WTC11 (cell line): ENCODE measurements at regions not wholly inside any gene's neighbourhood (a gene's known extent, or its start where the extent isn't known, plus 50 kb on each side); places are given as distances from the start of the nearest gene placed in this dataset.

Source experiments
- ATAC-seq: fragments of 200-7000 bp; cut with Tn5 transposase; 2 replicates; pipeline ENCODE4 v1.10.0; 2021; ENCODE audit warnings: mild to moderate bottlenecking, moderate library complexity
- CTCF ChIA-PET: fragments of 300-600 bp; sonication (Branson Sonifier 250); formaldehyde crosslinking; loops from one replicate; lab custom pipeline; 2021; ENCODE audit warnings: antibody characterized with exemption; lab: Charles Lee
- POLR2A ChIA-PET: fragments of 350-600 bp; sonication (Branson Sonifier 250); formaldehyde crosslinking; loops from one replicate; lab custom pipeline; 2021; ENCODE audit warnings: antibody characterized with exemption; lab: Charles Lee
- DNase-seq: peaks from one replicate; pipeline ENCODE4 v3.0.0; 2021; ENCODE audit warnings: low spot score
- H3K27ac Mint-ChIP-seq: 2 replicates; pipeline ENCODE4 v1.8.0; 2021; ENCODE audit warnings: mixed read lengths
- H3K27me3 Mint-ChIP-seq: 2 replicates; pipeline ENCODE4 v1.8.0; 2021; ENCODE audit warnings: low read depth, mild to moderate bottlenecking, moderate library complexity, mixed read lengths
- H3K36me3 Mint-ChIP-seq: 2 replicates; pipeline ENCODE4 v1.8.0; 2021; ENCODE audit warnings: mixed read lengths
- H3K4me1 Mint-ChIP-seq: 2 replicates; pipeline ENCODE4 v1.8.0; 2022; ENCODE audit warnings: mixed read lengths
- H3K4me3 Mint-ChIP-seq: 2 replicates; pipeline ENCODE4 v1.8.0; 2021; ENCODE audit warnings: mild to moderate bottlenecking, moderate library complexity, mixed read lengths
- H3K9me3 Mint-ChIP-seq: 2 replicates; pipeline ENCODE4 v1.8.0; 2021; ENCODE audit warnings: mixed read lengths
- CREB1 ChIP-seq: sonication (generic); formaldehyde crosslinking; IDR thresholded peaks from 2 replicates; pipeline ENCODE4 v1.8.0; 2023; ENCODE audit warnings: mild to moderate bottlenecking, missing genetic modification reagents
- ELF4 ChIP-seq: sonication (generic); formaldehyde crosslinking; IDR thresholded peaks from 2 replicates; pipeline ENCODE4 v1.8.1; 2022; ENCODE audit warnings: low read depth, mild to moderate bottlenecking, moderate library complexity, missing genetic modification reagents
- ESRRA ChIP-seq: sonication (generic); formaldehyde crosslinking; IDR thresholded peaks from 2 replicates; pipeline ENCODE4 v1.8.1; 2022; ENCODE audit warnings: mild to moderate bottlenecking, missing genetic modification reagents, borderline replicate concordance
- FOXK1 ChIP-seq: sonication (generic); formaldehyde crosslinking; IDR thresholded peaks from 2 replicates; pipeline ENCODE4 v1.8.0; 2022; ENCODE audit warnings: mild to moderate bottlenecking, moderate library complexity, missing genetic modification reagents
- FOXP4 ChIP-seq: sonication (generic); formaldehyde crosslinking; IDR thresholded peaks from 2 replicates; pipeline ENCODE4 v1.8.0; 2022; ENCODE audit warnings: mild to moderate bottlenecking, missing genetic modification reagents
- GTF2I ChIP-seq: fragments of 250-450 bp; sonication (Bioruptor Pico); conservative IDR thresholded peaks from 2 replicates; pipeline ENCODE4 v1.4.0; 2021; ENCODE audit warnings: mild to moderate bottlenecking
- IRF1 ChIP-seq: sonication (generic); formaldehyde crosslinking; IDR thresholded peaks from 2 replicates; pipeline ENCODE4 v1.8.0; 2023; ENCODE audit warnings: missing genetic modification reagents
- JUN ChIP-seq: sonication (generic); formaldehyde crosslinking; IDR thresholded peaks from 2 replicates; pipeline ENCODE4 v1.8.0; 2023; ENCODE audit warnings: mild to moderate bottlenecking, missing genetic modification reagents
- NR3C1 ChIP-seq: sonication (generic); formaldehyde crosslinking; conservative IDR thresholded peaks from 2 replicates; pipeline ENCODE4 v1.8.1; 2023; ENCODE audit warnings: low read depth, mild to moderate bottlenecking, missing genetic modification reagents
- PRRX2 ChIP-seq: fragments of 250-450 bp; sonication (Bioruptor Pico); IDR thresholded peaks from 2 replicates; pipeline ENCODE4 v1.8.0; 2021; ENCODE audit warnings: mild to moderate bottlenecking
- RELA ChIP-seq: sonication (generic); formaldehyde crosslinking; IDR thresholded peaks from 2 replicates; pipeline ENCODE4 v1.8.1; 2022; ENCODE audit warnings: missing genetic modification reagents, mild to moderate bottlenecking, borderline replicate concordance
- RORB ChIP-seq: fragments of 250-450 bp; sonication (Bioruptor Pico); IDR thresholded peaks from 2 replicates; pipeline ENCODE4 v1.9.0; 2021; ENCODE audit warnings: mild to moderate bottlenecking
- SMAD3 ChIP-seq: sonication (generic); formaldehyde crosslinking; IDR thresholded peaks from 2 replicates; pipeline ENCODE4 v1.8.0; 2022; ENCODE audit warnings: missing genetic modification reagents, mild to moderate bottlenecking, borderline replicate concordance
- ZNF138 ChIP-seq: sonication (generic); formaldehyde crosslinking; conservative IDR thresholded peaks from 2 replicates; pipeline ENCODE4 v1.8.1; 2022; ENCODE audit warnings: mild to moderate bottlenecking, moderate library complexity, missing genetic modification reagents
- ZNF263 ChIP-seq: sonication (generic); formaldehyde crosslinking; IDR thresholded peaks from 2 replicates; pipeline ENCODE4 v1.8.1; 2022; ENCODE audit warnings: low read depth, mild to moderate bottlenecking, moderate library complexity, missing genetic modification reagents
- ZNF317 ChIP-seq: sonication (generic); formaldehyde crosslinking; IDR thresholded peaks from 2 replicates; pipeline ENCODE4 v1.8.1; 2023; ENCODE audit warnings: low read depth, mild to moderate bottlenecking, moderate library complexity, missing genetic modification reagents, borderline replicate concordance
- ZNF423 ChIP-seq: fragments of 250-450 bp; sonication (Bioruptor Pico); IDR thresholded peaks from 2 replicates; pipeline ENCODE4 v2.1.2; 2022; ENCODE audit warnings: mild to moderate bottlenecking, moderate library complexity
- ZNF671 ChIP-seq: fragments of 250-450 bp; sonication (Bioruptor Pico); IDR thresholded peaks from 2 replicates; pipeline ENCODE4 v1.8.0; 2021; ENCODE audit warnings: mild to moderate bottlenecking
- TF ChIP-seq, protein P1 (sequence below): fragments of 250-450 bp; sonication (Bioruptor Pico); IDR thresholded peaks from 2 replicates; pipeline ENCODE4 v1.9.0; 2021; ENCODE audit warnings: mild to moderate bottlenecking
- TF ChIP-seq, protein P2 (sequence below): sonication (generic); formaldehyde crosslinking; IDR thresholded peaks from 2 replicates; pipeline ENCODE4 v1.8.0; 2022; ENCODE audit warnings: missing genetic modification reagents

DNA sequence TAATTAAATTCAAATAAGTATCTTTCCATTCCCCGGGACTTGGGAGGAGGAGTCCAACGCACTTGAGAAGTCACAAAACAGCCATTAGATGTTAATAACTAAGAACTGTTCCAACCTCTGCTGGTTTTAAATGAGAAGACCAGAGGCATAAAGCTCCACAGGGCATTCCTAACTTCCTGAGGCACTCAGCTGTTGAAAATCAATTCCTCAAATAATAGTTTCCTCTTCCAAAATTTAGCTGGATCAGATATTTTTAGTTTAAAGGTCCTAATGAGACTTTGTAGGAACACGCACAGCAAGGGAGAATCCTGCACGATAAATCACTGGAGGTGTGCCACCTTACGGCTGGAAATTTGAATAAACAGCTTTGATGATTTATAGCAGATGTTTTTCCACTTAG, 504.3 kb upstream of the ZFP42 start (continued):
- TF ChIP-seq IRF1 (CRISPR knock-in tag) (no peak), ZNF263 (no peak), PRRX2 (CRISPR knock-in tag) (no peak), ZNF423 (no peak), NR3C1 (no peak), FOXK1 (no peak), SMAD3 (CRISPR knock-in tag) (no peak), ELF4 (CRISPR knock-in tag) (no peak), RORB (CRISPR knock-in tag) (no peak)

DNA sequence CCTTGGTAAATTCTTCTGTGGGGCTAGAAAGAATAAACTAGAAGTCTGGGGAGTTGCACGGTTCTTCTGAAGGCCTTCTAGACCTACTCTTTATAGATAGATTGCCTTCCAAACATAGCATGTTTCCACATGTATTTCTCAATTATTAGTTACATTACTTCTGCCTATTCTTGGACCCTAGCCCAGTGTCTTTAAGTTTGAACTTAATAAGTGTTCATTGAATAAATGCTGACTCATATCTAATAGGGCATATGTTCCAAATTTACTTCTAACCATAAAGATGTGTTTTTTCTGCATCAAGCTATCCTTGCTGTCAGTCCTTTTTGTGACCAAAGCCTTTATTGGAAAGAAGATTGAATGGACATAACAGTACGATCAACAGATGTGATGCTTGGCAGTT, 503.6 kb upstream of the ZFP42 start:
- H3K4me1 Mint-ChIP-seq = no peaks in the 10 kb centered on the region
- TF ChIP-seq RORB (CRISPR knock-in tag) (no peak), SMAD3 (CRISPR knock-in tag) (no peak), ZNF671 (no peak), ZNF138 (CRISPR knock-in tag) (no peak)
- TF ChIP-seq, protein P1, sequence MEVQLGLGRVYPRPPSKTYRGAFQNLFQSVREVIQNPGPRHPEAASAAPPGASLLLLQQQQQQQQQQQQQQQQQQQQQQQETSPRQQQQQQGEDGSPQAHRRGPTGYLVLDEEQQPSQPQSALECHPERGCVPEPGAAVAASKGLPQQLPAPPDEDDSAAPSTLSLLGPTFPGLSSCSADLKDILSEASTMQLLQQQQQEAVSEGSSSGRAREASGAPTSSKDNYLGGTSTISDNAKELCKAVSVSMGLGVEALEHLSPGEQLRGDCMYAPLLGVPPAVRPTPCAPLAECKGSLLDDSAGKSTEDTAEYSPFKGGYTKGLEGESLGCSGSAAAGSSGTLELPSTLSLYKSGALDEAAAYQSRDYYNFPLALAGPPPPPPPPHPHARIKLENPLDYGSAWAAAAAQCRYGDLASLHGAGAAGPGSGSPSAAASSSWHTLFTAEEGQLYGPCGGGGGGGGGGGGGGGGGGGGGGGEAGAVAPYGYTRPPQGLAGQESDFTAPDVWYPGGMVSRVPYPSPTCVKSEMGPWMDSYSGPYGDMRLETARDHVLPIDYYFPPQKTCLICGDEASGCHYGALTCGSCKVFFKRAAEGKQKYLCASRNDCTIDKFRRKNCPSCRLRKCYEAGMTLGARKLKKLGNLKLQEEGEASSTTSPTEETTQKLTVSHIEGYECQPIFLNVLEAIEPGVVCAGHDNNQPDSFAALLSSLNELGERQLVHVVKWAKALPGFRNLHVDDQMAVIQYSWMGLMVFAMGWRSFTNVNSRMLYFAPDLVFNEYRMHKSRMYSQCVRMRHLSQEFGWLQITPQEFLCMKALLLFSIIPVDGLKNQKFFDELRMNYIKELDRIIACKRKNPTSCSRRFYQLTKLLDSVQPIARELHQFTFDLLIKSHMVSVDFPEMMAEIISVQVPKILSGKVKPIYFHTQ (CRISPR knock-in tag) = no peak
- no peak overlapping the region for H3K27ac Mint-ChIP-seq
- ChIA-PET POLR2A (no interaction called here), CTCF (no interaction called here)
- no peak overlapping the region for H3K4me3 Mint-ChIP-seq
- no peaks in the 10 kb centered on the region; the same call in 1 of the 2 replicates for H3K27me3 Mint-ChIP-seq
- H3K9me3 Mint-ChIP-seq = peaks cover 42% of the 10 kb centered on the region
- H3K36me3 Mint-ChIP-seq = peaks cover 29% of the 10 kb centered on the region
- DNase-seq (no peak), ATAC-seq (no peak)

GRCh38 chr4:187493661-187494060, 501.9 kb upstream of the ZFP42 start:
- Mint-ChIP-seq H3K4me1 (no peaks in the 10 kb centered on the region), H3K36me3 (peaks cover 16% of the 10 kb centered on the region), H3K27ac (no peak overlapping the region), H3K9me3 (peaks cover 31% of the 10 kb centered on the region), H3K27me3 (no peaks in the 10 kb centered on the region; the same call in 1 of the 2 replicates), H3K4me3 (no peak overlapping the region)
- POLR2A ChIA-PET = no interaction called here
- CTCF ChIA-PET = no interaction called here
- DNase-seq (no peak), ATAC-seq (no peak)
- TF ChIP-seq CREB1 (CRISPR knock-in tag) (no peak), RELA (no peak), SMAD3 (CRISPR knock-in tag) (no peak), ZNF317 (CRISPR knock-in tag) (no peak), RORB (CRISPR knock-in tag) (no peak), JUN (no peak), FOXP4 (CRISPR knock-in tag) (no peak), GTF2I (CRISPR knock-in tag) (no peak), ESRRA (CRISPR knock-in tag) (no peak)
- TF ChIP-seq, protein P2, sequence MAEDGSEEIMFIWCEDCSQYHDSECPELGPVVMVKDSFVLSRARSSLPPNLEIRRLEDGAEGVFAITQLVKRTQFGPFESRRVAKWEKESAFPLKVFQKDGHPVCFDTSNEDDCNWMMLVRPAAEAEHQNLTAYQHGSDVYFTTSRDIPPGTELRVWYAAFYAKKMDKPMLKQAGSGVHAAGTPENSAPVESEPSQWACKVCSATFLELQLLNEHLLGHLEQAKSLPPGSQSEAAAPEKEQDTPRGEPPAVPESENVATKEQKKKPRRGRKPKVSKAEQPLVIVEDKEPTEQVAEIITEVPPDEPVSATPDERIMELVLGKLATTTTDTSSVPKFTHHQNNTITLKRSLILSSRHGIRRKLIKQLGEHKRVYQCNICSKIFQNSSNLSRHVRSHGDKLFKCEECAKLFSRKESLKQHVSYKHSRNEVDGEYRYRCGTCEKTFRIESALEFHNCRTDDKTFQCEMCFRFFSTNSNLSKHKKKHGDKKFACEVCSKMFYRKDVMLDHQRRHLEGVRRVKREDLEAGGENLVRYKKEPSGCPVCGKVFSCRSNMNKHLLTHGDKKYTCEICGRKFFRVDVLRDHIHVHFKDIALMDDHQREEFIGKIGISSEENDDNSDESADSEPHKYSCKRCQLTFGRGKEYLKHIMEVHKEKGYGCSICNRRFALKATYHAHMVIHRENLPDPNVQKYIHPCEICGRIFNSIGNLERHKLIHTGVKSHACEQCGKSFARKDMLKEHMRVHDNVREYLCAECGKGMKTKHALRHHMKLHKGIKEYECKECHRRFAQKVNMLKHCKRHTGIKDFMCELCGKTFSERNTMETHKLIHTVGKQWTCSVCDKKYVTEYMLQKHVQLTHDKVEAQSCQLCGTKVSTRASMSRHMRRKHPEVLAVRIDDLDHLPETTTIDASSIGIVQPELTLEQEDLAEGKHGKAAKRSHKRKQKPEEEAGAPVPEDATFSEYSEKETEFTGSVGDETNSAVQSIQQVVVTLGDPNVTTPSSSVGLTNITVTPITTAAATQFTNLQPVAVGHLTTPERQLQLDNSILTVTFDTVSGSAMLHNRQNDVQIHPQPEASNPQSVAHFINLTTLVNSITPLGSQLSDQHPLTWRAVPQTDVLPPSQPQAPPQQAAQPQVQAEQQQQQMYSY (CRISPR knock-in tag) = no peak
